ENCODE measurements at regions not wholly inside any gene's neighbourhood (a gene's known extent, or its start where the extent isn't known, plus 50 kb on each side); places are given as distances from the start of the nearest gene placed in this dataset.

GRCh38 chr5:57655228-57655627, 172.6 kb upstream of the ACTBL2 start:
- H3K4me3 ChIP-seq (replicated peaks; ENCODE audit: insufficient read depth, low read length): no peak overlapping the region
- no peak overlapping the region for H3K27ac ChIP-seq (replicated peaks)
- TF ChIP-seq SPI1 (IDR thresholded peaks at IDR 0.05; ENCODE audit: borderline replicate concordance, low read depth): no peak
- no peak for TF ChIP-seq REST (IDR thresholded peaks at IDR 0.05; ENCODE audit: insufficient replicate concordance, low read depth)
- TF ChIP-seq POLR2AphosphoS5 (IDR thresholded peaks at IDR 0.05; ENCODE audit: low read depth): no peak
- TF ChIP-seq, protein P1, sequence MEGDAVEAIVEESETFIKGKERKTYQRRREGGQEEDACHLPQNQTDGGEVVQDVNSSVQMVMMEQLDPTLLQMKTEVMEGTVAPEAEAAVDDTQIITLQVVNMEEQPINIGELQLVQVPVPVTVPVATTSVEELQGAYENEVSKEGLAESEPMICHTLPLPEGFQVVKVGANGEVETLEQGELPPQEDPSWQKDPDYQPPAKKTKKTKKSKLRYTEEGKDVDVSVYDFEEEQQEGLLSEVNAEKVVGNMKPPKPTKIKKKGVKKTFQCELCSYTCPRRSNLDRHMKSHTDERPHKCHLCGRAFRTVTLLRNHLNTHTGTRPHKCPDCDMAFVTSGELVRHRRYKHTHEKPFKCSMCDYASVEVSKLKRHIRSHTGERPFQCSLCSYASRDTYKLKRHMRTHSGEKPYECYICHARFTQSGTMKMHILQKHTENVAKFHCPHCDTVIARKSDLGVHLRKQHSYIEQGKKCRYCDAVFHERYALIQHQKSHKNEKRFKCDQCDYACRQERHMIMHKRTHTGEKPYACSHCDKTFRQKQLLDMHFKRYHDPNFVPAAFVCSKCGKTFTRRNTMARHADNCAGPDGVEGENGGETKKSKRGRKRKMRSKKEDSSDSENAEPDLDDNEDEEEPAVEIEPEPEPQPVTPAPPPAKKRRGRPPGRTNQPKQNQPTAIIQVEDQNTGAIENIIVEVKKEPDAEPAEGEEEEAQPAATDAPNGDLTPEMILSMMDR (IDR thresholded peaks at IDR 0.05; ENCODE audit: insufficient read depth, low read length): no peak
- no peak for TF ChIP-seq GABPA (IDR thresholded peaks at IDR 0.05; ENCODE audit: low read depth)
- DNase-seq (ENCODE audit: low read depth in 1 of 2, low spot score in 1 of 2): no peak
- no peaks in the 10 kb centered on the region for H3K27me3 ChIP-seq (ENCODE audit: insufficient read depth, poor library complexity, severe bottlenecking)

GRCh38 chr5:57653636-57654290, 171.2 kb upstream of the ACTBL2 start:
- no peak for DNase-seq (ENCODE audit: low read depth in 1 of 2, low spot score in 1 of 2)
- TF ChIP-seq REST (IDR thresholded peaks at IDR 0.05; ENCODE audit: insufficient replicate concordance, low read depth): no peak
- TF ChIP-seq, protein P1 (IDR thresholded peaks at IDR 0.05; ENCODE audit: insufficient read depth, low read length): no peak
- TF ChIP-seq POLR2AphosphoS5 (IDR thresholded peaks at IDR 0.05; ENCODE audit: low read depth): no peak
- no peak for TF ChIP-seq GABPA (IDR thresholded peaks at IDR 0.05; ENCODE audit: low read depth)
- TF ChIP-seq SPI1 (IDR thresholded peaks at IDR 0.05; ENCODE audit: borderline replicate concordance, low read depth): no peak
- no peak overlapping the region for H3K27ac ChIP-seq (replicated peaks)
- H3K4me3 ChIP-seq (replicated peaks; ENCODE audit: insufficient read depth, low read length): no peak overlapping the region
- no peaks in the 10 kb centered on the region for H3K27me3 ChIP-seq (ENCODE audit: insufficient read depth, poor library complexity, severe bottlenecking)

GRCh38 chr5:57651127-57651526, 168.5 kb upstream of the ACTBL2 start:
- H3K27ac ChIP-seq (replicated peaks): no peak overlapping the region
- H3K27me3 ChIP-seq (ENCODE audit: insufficient read depth, poor library complexity, severe bottlenecking): no peaks in the 10 kb centered on the region
- no peak overlapping the region for H3K4me3 ChIP-seq (replicated peaks; ENCODE audit: insufficient read depth, low read length)
- TF ChIP-seq, protein P1 (IDR thresholded peaks at IDR 0.05; ENCODE audit: insufficient read depth, low read length): no peak
- TF ChIP-seq SPI1 (IDR thresholded peaks at IDR 0.05; ENCODE audit: borderline replicate concordance, low read depth): no peak
- no peak for TF ChIP-seq POLR2AphosphoS5 (IDR thresholded peaks at IDR 0.05; ENCODE audit: low read depth)
- no peak for TF ChIP-seq REST (IDR thresholded peaks at IDR 0.05; ENCODE audit: insufficient replicate concordance, low read depth)
- no peak for TF ChIP-seq GABPA (IDR thresholded peaks at IDR 0.05; ENCODE audit: low read depth)
- no peak for DNase-seq (ENCODE audit: low read depth in 1 of 2, low spot score in 1 of 2)
